K562 (cell line): ENCODE measurements at regions not wholly inside any gene's neighbourhood (a gene's known extent, or its start where the extent isn't known, plus 50 kb on each side); places are given as distances from the start of the nearest gene placed in this dataset.
A peak's percentile ranks its signal among the peaks of the same experiment; 100 is the strongest.

Experiments
- ATAC-seq: fragments of 200-7000 bp; cut with Tn5 transposase; 3 replicates; pipeline ENCODE4 v1.9.1; 2020; ENCODE audit warnings: moderate library complexity
- BruUV-seq: library from RNA; stranded (reverse); fragments of 400-500 nt; replicated peaks from 2 replicates; lab custom pipeline; 2021; lab: Mats Ljungman, UMichigan
- CTCF ChIA-PET: fragments of 300-600 bp; formaldehyde crosslinking; extraction: SDS; loops from one replicate; lab custom pipeline; 2021; ENCODE audit warnings: low intra/inter-chr PET ratio; lab: Yijun Ruan, JAX
- POLR2A ChIA-PET: fragments of 300-600, 350-650 bp; sonication (Branson Sonifier 250); formaldehyde crosslinking; extraction: SDS; loops from one replicate; lab custom pipeline; 2021; ENCODE audit warnings: antibody characterized with exemption, inconsistent platforms; lab: Yijun Ruan, JAX
- DNase-seq, 4 experiments: peaks; one replicate each; pipeline versions ENCODE4 v3.0.0 to v3.0.0-alpha.2; 2011 to 2018; ENCODE audit warnings: low spot score in 3 of 4, mixed read lengths in 3 of 4; ENCODE audit errors: extremely low read depth in 1 of 4
- FAIRE-seq: peaks from 2 replicates; lab custom pipeline; 2011; peaks lifted over from hg19 to GRCh38; lab: Jason Lieb, UNC
- H2AFZ ChIP-seq: 2 replicates; pipeline ENCODE4 v1.6.0; 2011; ENCODE audit warnings: low read depth, low read length, control low read depth, inconsistent platforms
- H3K27ac ChIP-seq: fragments of 200-600 bp; 3 replicates; pipeline ENCODE4 v1.8.0; 2011; ENCODE audit warnings: low read depth, mild to moderate bottlenecking, control low read depth, inconsistent platforms, low read length, moderate library complexity, mixed read lengths; ENCODE audit errors: extremely low read depth
- H3K27me3 ChIP-seq, 2 experiments: fragments of 300-600 bp in 1 of 2; 2 replicates in 1 of 2; 3 replicates in 1 of 2; pipeline versions ENCODE4 v1.6.0 to v1.8.0; 2011; ENCODE audit warnings: inconsistent platforms in 2 of 2, low read length in 2 of 2, mild to moderate bottlenecking in 1 of 2, mixed read lengths in 1 of 2, moderate library complexity in 1 of 2; ENCODE audit not compliant: control insufficient read depth in 2 of 2, insufficient read depth in 2 of 2
- H3K36me3 ChIP-seq: fragments of 300-600 bp; 3 replicates; pipeline ENCODE4 v1.8.0; 2011; ENCODE audit warnings: mild to moderate bottlenecking, low read length, inconsistent platforms; ENCODE audit not compliant: control insufficient read depth, insufficient read depth
- H3K4me1 ChIP-seq, 2 experiments: fragments of 200-600 bp in 1 of 2; replicated peaks in 1 of 2; 2 replicates in 1 of 2; 3 replicates in 1 of 2; pipeline versions ENCODE4 v1.5.1 to v1.8.0; 2011; ENCODE audit warnings: inconsistent platforms in 2 of 2, low read length in 2 of 2, mild to moderate bottlenecking in 1 of 2, mixed read lengths in 1 of 2, moderate library complexity in 1 of 2; ENCODE audit not compliant: control insufficient read depth in 2 of 2, insufficient read depth in 2 of 2
- H3K4me2 ChIP-seq: 2 replicates; pipeline ENCODE4 v1.6.1; 2011; ENCODE audit warnings: low read length, control low read depth, inconsistent platforms, mixed read lengths; ENCODE audit not compliant: insufficient read depth
- H3K4me3 ChIP-seq: fragments of 200-600 bp; sonication (generic), shearing (Covaris generic); 2 replicates; pipeline ENCODE4 v1.5.1; 2016; ENCODE audit warnings: control low read depth, inconsistent platforms
- H3K79me2 ChIP-seq: fragments of 200-600 bp; 3 replicates; pipeline ENCODE4 v1.8.0; 2011; ENCODE audit warnings: low read length, inconsistent platforms; ENCODE audit not compliant: control insufficient read depth, insufficient read depth
- H3K9ac ChIP-seq, 2 experiments: 2 replicates each; pipeline versions ENCODE4 v1.6.0 to v1.6.1; 2011; ENCODE audit warnings: low read depth in 2 of 2, low read length in 2 of 2, control low read depth in 1 of 2, inconsistent platforms in 1 of 2, mild to moderate bottlenecking in 1 of 2, mixed read lengths in 1 of 2; ENCODE audit not compliant: insufficient read depth in 1 of 2
- H3K9me1 ChIP-seq: one replicate; pipeline ENCODE4 v1.6.0; 2011; ENCODE audit warnings: inconsistent platforms, mild to moderate bottlenecking, low read length, moderate library complexity; ENCODE audit not compliant: control insufficient read depth, insufficient read depth
- H3K9me3 ChIP-seq: replicated peaks from 2 replicates; pipeline ENCODE4 v1.5.1; 2011; ENCODE audit warnings: low read depth, low read length, inconsistent platforms; ENCODE audit not compliant: control insufficient read depth, insufficient read depth
- H4K20me1 ChIP-seq: replicated peaks from 2 replicates; pipeline ENCODE4 v1.6.1; 2011; ENCODE audit warnings: low read length, inconsistent platforms, mixed read lengths; ENCODE audit not compliant: control insufficient read depth, insufficient read depth
- BCOR ChIP-seq: fragments of 450-650 bp; IDR thresholded peaks from 2 replicates; pipeline ENCODE4 v1.6.1; 2016
- PCBP2 ChIP-seq: fragments of 200-400 bp; formaldehyde crosslinking; IDR thresholded peaks from 2 replicates; pipeline ENCODE4 v1.6.1; 2018; ENCODE audit warnings: low read length, low read depth, mild to moderate bottlenecking, moderate library complexity; ENCODE audit not compliant: poor library complexity, severe bottlenecking
- POLR2AphosphoS5 ChIP-seq: IDR thresholded peaks from 2 replicates; pipeline ENCODE4 v1.6.1; 2011; ENCODE audit warnings: mild to moderate bottlenecking, low read depth, low read length, moderate library complexity; ENCODE audit not compliant: control insufficient read depth, insufficient read depth
- RFX7 ChIP-seq: fragments of 250-450 bp; sonication (Bioruptor Pico); IDR thresholded peaks from 2 replicates; pipeline ENCODE4 v1.5.1; 2021; ENCODE audit warnings: mild to moderate bottlenecking
- SRF ChIP-seq, 2 experiments: fragments of 250-450, 450-650 bp in 1 of 2; sonication (Bioruptor Pico) in 1 of 2; sonication (generic) in 1 of 2; formaldehyde crosslinking; IDR thresholded peaks; 2 replicates each; pipeline versions ENCODE4 v1.5.0 to v1.5.1; 2020 to 2022; ENCODE audit warnings: mild to moderate bottlenecking in 1 of 2, missing genetic modification reagents in 1 of 2
- THRAP3 ChIP-seq: fragments of 450-650 bp; IDR thresholded peaks from 2 replicates; pipeline ENCODE4 v1.6.1; 2016; ENCODE audit warnings: mild to moderate bottlenecking, inconsistent platforms, borderline replicate concordance
- XRCC5 ChIP-seq: fragments of 200-400 bp; formaldehyde crosslinking; IDR thresholded peaks from 2 replicates; pipeline ENCODE4 v1.6.1; 2017; ENCODE audit warnings: low read depth, mild to moderate bottlenecking, low read length
- ZFP36 ChIP-seq: fragments of 150-350 bp; IDR thresholded peaks from 2 replicates; pipeline ENCODE4 v1.6.1; 2018; ENCODE audit warnings: low read length, low read depth; ENCODE audit not compliant: partially characterized antibody
- ZNF511 ChIP-seq: sonication (generic); formaldehyde crosslinking; IDR thresholded peaks from 2 replicates; pipeline ENCODE4 v1.8.0; 2022; ENCODE audit warnings: mild to moderate bottlenecking, missing genetic modification reagents
- whole genome bisulfite sequencing: fragments of 100-300 bp; shearing (Covaris generic); methylation state at CpG from one replicate; pipeline ENCODE4 v1.1.6; 2016; ENCODE audit warnings: low coverage, mixed read lengths; ENCODE audit not compliant: insufficient coverage; ENCODE audit errors: missing lambda C conversion rate; 5-methylcytosine and 5-hydroxymethylcytosine counted together
- in situ Hi-C: fragments of 300-500 bp; cut with MboI; formaldehyde crosslinking; loops from 4 replicates; pipeline ENCODE4 v1.15.0; 2018; ENCODE audit warnings: inconsistent platforms, mixed read lengths
- intact Hi-C: fragments of 100-400 bp; cut with micrococcal nuclease; formaldehyde crosslinking; loops from 2 replicates; pipeline ENCODE4 v1.14.2; 2022

- Histone ChIP-seq H3K79me2 (no peaks in the 10 kb centered on the region), H3K4me1 (no peaks in the 10 kb centered on the region), H2AFZ (no peak overlapping the region), H4K20me1 (no peaks in the 10 kb centered on the region), H3K27me3 (peaks cover 0 to 3% of the 10 kb centered on the region in 2 experiments; a peak in 1 of 5 replicates), H3K4me3 (no peak overlapping the region), H3K36me3 (no peaks in the 10 kb centered on the region), H3K27ac (no peak overlapping the region), H3K4me2 (no peak overlapping the region), H3K9me3 (no peaks in the 10 kb centered on the region), H3K9me1 (no peaks in the 10 kb centered on the region), H3K9ac (no peak overlapping the region)
- DNase-seq (no peak), FAIRE-seq (peak; percentile 15), ATAC-seq (no peak)
- 11% methylated on average over 6 of the region's 6 CpGs for WGBS
- intact Hi-C loops = loop anchor here (10.0 kb wide), 1 partner anchor 782 kb away; no protein-coding TSS in a partner anchor
- in situ Hi-C loops = loop anchor here (25.0 kb wide), 1 partner anchor 535 kb away; no protein-coding TSS in a partner anchor
- POLR2A ChIA-PET = no interaction called here
- CTCF ChIA-PET = no interaction called here
- no TSS peak for BruUV-seq
- no peak for TF ChIP-seq THRAP3
- no peak for TF ChIP-seq POLR2AphosphoS5
- no peak for TF ChIP-seq XRCC5
- no peak for TF ChIP-seq ZNF511
- TF ChIP-seq PCBP2 = no peak
- TF ChIP-seq RFX7 = no peak
- no peak for TF ChIP-seq ZFP36
- no peak for TF ChIP-seq SRF (CRISPR knock-in tag; IDR thresholded peaks at IDR 0.05)
- no peak for TF ChIP-seq BCOR
Measured at GRCh38 chr2:57902578-57902977, 144.0 kb upstream of the VRK2 start.
